HG03060 (cell line): ENCODE measurements at regions not wholly inside any gene's neighbourhood (a gene's known extent, or its start where the extent isn't known, plus 50 kb on each side); places are given as distances from the start of the nearest gene placed in this dataset.

ENCODE experiments used
- ATAC-seq: cut with Tn5 transposase; IDR thresholded peaks from one replicate; pipeline ENCODE4 v1.9.1; 2021; ENCODE audit warnings: low read depth, moderate number of reproducible peaks; ENCODE audit not compliant: unreplicated experiment

DNA sequence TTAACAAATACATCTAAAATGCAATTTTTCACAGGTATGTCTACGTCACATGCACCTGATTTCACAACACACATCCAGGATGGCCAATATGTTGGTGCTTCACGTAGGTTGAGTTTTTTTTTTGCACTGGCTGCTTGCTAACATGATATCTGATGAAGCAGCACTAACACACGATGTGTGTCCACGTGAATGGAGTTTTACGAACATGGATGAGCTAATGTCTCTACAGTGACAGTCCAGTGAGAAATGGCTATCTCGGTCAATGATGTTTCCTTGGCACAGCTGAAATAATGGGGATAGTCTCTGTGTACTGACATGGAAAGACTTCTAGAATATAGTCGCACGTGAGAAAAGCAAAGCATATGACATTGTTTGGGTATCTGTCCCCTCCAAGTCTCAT lies 563.9 kb upstream of the ADARB2 start:
- no peak for ATAC-seq

DNA sequence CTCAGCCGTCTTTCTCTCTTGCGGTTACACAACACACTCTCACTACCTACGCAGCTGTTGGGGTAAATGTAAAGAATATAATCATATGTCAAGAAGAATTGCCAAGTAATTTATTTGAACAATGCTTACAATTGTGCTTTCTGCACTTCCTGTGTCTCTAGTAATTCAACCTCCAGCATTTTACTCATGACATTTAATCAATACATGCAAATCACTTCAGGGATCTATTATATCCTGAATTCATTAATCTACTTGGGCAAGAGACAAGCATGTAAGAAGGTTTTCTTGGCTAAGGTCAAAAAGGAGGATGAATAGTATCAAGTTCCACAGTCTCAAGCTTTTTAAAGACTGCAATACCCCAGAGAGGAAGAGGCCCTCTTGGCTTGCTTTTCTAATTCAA lies 562.9 kb upstream of the ADARB2 start:
- no peak for ATAC-seq

DNA sequence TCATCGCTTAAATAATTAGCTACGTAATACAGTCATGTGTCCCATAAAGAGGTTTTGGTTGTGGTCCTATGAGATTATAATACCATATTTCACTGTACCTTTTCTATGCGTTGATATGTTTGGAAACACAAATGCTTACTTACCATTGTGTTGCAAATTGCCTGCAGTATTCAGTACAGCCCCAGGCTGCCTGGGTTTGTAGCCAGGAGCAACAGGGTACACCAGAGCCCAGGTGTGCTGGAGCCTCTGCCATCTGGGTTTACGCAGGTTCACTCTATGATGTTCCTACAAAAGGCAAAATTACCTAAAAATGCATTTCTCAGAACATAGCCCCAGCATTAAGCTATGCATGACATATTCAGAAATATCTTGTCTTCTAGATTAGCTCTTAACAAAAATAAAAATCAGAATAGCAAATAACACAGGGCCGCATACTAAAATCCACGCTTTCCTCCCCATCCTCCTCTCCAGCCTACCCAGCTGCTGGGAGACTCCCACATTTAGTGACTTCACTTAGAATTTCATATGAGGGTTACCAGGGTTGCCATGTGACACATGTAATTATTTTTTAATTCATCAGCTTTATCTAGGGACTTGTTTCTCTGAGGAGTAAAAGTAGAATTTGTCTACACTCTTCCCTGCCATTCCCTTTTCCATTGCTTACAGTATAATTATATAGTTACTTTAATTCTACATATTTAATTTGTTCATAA lies 559.0 kb upstream of the ADARB2 start:
- no peak for ATAC-seq

DNA sequence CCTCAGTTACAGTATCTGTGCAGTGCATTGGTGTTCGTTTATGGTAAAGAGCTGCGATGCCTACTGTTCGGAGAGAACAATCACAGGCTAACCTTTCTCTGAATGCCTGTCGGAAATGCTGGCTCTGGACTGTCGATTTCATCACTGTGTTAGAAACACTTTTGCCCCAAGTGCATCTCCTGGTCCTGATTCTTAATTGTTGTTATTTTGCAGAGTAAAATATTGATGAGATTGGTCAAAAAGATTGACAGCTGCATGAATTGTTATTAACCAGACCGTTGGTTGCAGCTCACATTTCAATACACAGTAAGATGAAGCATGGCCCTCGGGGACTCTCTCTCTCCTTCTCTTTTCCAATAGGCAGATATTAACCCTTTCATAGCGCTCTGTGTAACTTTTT lies 557.4 kb upstream of the ADARB2 start:
- ATAC-seq = no peak

DNA sequence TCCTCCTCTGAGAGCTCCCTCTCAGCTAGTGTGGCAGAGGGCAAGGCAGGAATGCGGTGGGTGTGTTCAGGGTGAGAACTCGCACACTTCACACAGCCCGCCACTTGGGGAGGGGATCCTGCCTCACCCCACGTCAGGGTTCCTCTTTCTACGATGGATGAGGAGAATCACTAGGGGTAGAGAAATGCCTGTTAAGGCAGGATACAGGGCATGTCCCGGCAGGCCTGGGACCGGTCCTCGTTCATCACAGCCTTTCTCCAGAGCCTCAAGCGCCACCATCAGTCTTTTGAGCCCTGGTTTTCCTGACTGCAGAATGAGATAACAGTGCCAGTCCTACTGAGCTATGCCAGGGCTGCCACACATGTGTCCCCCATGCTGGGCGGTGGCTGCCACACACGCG lies 546.7 kb upstream of the ADARB2 start:
- no peak for ATAC-seq

DNA sequence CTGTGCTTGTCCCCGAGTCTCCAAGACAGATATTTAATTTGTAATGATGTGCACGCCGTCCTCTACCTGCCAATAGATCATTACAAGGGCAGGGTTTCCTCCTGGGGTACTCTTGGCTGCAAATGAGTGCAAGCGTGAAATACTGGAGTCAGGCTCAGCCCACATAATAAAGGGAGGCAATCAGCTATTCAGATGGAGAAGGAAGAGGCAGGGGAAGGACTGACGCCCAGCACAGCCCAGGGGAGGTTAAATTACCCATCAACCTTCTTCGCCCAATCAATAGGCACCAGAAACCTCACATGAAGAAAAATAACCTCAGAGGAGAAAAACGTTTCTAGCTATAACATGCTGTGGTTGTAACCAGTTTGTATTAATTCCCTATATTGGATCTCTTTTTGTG lies 544.9 kb upstream of the ADARB2 start:
- no peak for ATAC-seq

DNA sequence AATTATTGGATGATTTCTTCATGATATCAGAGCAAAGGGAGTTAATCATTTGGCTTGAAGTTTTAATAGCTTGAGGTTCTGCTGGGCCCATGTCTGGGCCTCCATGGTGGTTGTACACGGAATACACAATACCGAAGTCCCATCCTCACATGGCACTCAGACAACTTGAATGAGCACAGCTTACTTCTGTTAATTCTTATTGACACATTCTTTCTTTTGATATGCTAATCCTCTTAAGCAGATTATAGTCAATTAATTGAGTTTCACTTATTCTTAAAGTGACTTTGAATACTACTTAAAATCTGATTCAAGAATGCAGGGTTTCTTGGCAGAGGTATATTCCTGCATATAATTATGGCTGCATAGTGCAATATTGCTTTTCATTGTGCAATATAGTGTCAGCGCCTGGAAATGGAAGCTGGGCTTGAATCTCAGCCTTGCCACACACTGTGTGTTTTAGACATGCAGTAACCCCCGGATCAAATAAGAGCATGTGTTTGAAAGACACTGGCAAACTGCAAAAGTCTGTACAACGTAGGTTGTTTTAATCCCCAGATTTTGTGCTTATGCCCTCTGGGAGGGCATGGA lies 543.5 kb upstream of the ADARB2 start:
- ATAC-seq = no peak

DNA sequence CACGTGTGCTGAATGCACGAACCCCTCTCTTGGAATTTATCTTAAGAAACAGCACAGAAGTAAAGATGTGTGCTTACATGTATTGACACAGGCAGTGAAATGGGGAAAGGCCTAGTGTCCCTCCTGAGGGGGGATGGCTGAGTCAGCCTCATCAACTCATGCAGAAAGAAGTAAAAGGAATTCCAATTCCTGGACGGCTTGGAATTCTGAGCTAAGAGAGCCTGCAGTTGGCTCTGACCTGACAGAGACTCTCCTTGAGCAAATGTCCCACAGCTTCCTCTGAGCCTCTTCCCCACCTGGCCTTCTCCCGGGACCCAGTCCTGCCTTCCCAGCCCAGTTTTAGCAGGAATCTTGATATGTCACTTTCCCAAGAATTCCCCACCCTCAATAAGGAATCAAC lies 542.4 kb upstream of the ADARB2 start:
- no peak for ATAC-seq

DNA sequence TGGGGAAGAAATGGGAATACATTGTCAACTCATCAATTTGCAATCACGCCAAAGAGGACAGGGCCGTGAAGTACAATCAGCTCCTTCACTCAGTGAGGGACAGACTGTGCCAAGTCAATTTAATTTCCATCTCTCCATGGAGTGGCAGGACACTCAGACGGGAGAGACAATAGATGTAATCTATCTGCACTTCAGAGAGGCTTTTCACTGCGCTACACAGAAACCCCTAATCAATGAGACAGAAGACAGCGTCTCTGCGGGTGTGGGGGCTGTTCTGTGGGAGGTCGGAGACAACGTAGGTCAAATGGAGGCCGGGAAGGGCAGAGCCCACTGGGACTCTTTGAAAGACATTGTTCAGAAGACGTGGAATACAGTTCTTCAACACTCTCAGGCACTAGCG lies 541.0 kb upstream of the ADARB2 start:
- no peak for ATAC-seq

DNA sequence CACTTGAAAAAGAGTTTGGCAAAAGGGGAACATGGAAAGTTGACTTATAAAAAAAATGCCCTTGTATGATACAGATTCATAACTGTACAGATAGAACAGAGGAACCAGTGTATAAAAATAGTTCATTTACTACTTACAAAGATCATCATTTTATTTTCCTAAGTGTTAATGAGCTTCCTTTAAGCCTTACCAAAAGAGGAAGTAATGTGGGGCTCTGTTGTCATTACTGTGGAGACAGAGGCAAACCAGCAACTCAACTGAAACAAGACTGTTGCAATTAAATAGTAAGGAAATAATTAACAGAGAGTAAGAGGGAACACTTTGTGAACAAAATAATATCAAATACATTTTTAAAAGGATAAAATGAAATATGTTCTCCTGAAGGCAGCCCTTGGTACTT lies 526.2 kb upstream of the ADARB2 start:
- ATAC-seq = no peak

DNA sequence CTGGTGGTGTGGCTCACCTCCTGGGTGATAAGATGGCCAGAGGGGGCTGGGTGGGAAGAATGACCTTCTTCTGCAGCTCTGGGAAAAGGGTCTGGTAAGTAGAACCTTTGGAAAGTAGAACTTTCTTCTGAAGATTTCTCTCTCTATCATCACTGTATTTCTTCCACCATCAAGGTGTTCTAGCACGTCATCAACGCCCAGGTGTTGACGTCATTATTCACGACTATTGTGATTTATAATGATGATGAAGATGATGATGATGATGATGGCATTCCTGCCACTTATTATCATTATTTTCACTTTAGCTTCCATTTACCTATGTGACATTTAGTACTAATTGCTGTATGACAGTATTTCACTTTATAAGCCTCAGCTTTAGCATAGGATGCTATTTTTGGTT lies 525.6 kb upstream of the ADARB2 start:
- ATAC-seq = no peak

DNA sequence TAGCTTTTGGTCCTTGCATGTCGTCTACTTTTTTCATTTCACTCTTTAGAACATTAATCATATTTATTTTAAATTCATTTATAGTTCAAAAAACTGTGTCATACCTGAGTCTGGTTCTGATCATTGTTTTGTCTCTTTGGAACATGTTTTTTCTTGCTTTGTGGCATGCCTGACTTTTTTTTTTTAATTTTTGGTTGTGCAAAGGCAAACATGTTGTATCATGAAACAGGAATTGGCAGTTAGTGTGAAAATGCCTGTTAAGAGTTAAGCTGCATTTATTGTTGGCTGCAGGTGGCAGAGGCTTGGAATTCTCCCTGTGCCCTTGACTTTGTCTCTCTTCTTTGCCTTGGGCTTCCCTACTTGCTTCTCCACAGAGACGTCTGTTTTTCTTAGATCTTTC lies 525.0 kb upstream of the ADARB2 start:
- ATAC-seq = no peak

DNA sequence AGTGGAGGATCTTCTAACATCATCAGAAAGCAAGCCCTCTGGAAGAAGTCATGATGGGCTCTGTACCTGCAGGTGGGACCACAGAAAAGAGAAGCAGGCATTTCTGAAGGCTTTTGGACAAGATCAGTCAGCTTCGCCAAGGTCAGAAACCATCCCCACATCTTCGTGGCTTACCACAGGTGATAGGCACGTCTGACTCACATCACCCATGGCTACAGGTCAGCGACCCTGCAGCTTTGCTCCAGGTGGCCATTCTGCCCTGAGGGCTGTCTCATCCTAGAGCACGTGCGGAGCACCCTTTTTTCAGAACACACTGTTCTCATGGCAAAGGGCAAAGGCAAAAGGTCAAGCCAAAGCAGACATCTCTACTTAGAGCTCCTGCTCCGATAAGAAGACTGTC lies 518.9 kb upstream of the ADARB2 start:
- no peak for ATAC-seq

DNA sequence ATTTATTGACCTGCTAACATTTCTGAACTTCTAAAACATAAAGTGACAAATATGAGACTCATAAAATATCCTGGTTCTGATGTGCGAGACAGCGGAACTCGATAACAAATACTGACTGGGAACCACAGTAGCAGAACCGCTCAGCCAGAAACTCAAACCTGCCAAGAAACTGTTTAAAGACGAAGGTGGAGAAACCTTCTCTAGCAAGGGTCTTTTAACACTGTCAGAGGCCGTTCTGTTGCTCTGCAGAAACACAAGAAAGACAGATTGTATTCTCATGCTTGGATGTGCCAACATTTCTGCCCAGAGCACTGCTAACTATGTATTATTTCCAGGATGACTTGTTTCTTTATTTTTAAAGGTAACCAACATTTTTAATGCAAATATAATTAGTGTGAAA lies 514.8 kb upstream of the ADARB2 start:
- ATAC-seq = no peak

DNA sequence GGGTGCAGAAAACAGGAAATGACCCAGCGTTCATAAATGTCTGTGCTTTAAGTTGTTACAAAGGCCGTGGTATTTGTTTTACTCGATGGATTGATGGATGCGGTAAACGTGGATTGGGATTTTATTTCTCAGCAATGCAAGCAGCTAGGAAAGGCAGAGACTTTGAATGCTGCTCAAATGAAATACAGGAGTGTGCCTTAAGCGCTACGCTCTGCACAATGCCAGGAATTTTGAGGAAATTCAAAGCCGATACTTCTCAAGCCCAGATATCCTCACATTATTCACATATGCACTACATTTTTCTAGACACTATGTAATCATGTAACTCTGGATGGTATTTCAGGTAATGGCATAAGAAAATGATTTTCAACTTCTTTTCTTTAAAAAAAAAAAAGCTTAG lies 514.3 kb upstream of the ADARB2 start:
- no peak for ATAC-seq

DNA sequence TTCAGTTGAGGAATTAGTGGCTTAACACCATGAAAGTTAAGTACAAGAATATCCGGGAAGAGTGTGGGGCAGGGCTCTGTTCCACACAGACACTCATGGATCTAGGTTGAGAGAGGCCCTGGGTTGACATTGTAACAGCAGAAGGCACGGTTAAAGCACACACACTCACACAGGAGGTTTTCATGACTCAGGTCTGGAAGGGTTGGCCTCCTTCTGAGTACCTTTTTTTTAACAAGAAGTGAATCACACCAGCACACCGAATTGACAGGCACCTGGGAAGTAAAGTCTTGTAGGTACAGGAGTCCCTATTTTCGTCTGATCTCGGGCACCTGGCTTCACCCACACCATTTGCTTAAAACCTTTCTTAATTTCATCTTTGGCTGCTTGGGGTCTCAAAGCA lies 509.4 kb upstream of the ADARB2 start:
- no peak for ATAC-seq

DNA sequence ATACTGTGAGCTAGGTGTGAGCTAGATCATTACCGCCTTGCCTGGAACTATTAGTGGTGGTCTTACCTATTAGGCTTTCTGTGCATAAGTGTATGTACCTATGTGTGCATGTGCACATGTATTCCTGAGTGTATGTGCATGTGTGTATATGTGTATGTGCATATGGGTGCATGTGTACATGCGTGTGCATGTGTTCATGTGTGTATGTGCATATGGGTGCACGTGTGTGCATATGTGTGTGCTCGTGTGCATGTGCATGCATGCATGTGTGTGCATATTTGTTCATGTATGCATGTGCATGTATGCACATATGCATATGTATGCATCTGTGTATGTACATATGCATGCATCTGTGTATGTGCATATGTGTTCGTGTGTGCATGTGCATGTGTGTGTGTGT lies 508.3 kb upstream of the ADARB2 start:
- ATAC-seq = no peak

DNA sequence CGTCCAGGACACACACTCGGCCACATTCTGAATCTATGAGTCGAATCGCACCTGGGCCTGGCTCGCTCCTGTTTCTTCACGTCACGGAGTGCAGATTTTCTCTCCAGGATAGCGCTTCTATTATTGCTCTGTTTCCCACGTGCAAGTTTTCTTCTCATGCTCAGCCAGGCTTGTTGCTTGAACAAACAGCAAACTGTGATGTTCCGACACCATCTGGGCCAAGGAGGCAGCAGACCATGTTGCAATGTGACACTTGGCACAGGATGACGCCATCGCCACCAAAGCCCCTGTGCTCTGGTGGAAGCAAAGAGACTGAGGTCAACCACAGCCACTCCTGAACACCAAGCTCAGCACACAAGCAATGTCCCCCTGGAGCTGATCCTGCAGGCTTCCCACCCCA lies 507.1 kb upstream of the ADARB2 start:
- no peak for ATAC-seq

DNA sequence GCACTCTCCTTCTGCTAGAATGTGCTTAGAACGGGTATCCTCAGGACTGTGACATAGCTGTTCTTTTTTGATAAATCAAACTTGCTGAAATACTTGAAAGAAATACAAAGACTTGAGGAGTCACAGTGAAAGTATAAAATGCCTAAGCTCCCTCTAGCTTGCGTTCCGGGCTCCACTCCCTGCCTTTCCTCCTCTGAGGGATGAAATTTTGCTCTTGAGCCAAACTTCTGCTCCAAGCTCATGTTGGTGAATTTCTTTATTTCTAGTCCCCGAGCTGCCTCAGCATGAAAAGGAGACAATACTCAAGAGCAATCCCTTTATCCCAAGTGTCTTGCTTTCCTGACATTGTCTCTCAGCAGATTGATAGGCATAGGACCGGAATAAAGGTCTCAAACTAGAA lies 499.6 kb upstream of the ADARB2 start:
- ATAC-seq = no peak

DNA sequence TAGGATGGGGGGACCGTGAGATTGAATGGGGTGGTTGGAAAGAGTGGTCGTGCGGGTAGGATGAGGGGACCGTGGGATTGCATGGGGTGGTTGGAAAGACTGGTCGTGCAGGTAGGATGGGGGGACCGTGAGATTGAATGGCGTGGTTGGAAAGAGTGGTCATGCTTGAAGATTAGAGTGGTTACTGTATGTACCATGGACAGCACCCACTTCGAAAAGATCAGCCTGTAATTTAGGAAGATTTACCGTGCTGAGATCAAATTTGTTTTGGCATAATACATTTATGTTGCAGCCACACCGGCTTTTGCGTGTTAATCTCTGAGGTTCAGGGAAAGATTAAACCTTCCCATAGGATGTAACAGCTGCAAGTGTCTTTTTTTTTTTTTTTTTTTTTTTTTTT lies 495.2 kb upstream of the ADARB2 start:
- ATAC-seq = no peak

DNA sequence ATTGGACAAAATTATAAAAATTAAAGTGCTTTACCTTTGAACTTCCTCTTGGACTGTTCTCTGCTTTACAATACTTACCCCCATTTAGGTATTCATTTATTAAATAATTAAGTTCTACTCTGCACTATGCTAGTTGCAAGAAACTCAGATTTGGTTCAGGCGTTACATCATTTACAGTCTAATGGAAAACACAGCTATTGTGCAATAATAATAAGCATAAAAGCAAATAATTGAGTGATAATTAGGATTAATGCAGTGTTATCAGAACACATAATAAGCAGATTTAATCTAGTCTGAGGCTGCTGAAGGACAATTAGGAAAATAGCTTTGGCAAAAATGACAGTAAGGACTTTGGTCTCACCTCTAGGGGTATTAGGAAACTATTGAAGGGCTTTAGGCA lies 493.2 kb upstream of the ADARB2 start:
- ATAC-seq = no peak

DNA sequence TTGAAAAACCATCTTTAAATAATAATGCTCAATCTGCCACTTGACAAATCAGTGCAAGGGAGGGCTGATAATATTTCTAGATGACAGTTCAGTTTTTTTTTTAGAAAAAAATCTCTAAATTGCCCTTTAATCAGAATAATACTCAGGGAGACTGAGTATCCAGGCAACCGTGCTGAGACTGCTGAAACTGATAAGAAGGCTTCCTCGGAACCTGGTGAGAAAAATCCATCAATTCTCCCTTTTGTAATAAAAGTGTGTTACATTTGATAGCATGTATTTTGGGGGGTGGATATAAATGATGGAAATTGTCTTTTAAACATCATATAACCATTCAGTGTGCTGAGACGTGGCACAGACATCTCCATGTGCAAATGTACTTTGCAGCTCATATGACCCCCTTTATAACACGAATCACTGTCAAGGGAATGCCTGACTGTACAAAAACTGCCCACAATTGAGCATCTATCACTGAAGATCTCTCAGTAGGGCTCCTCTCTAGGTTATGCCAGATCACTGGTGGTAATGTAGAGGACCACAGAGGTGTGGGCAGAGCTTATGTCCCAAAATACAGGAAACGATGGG lies 491.1 kb upstream of the ADARB2 start:
- no peak for ATAC-seq
